Astrocyte (in vitro differentiated cells and primary cell): ENCODE measurements at regions not wholly inside any gene's neighbourhood (a gene's known extent, or its start where the extent isn't known, plus 50 kb on each side); places are given as distances from the start of the nearest gene placed in this dataset.

ENCODE experiments used
- DNase-seq: peaks from one replicate; pipeline ENCODE4 v3.0.0-alpha.2; 2010; ENCODE audit warnings: low read depth
- FAIRE-seq: peaks from 2 replicates; lab custom pipeline; 2011; peaks lifted over from hg19 to GRCh38; lab: Jason Lieb, UNC
- H2AFZ ChIP-seq: 2 replicates; pipeline ENCODE4 v1.6.0; 2012; ENCODE audit warnings: low read depth, low read length, inconsistent platforms
- H3K27ac ChIP-seq: 2 replicates; pipeline ENCODE4 v1.5.1; 2011; ENCODE audit warnings: low read depth, low read length, inconsistent platforms
- H3K27me3 ChIP-seq: 2 replicates; pipeline ENCODE4 v1.6.0; 2011; ENCODE audit warnings: low read length, inconsistent platforms; ENCODE audit not compliant: insufficient read depth
- H3K36me3 ChIP-seq: 2 replicates; pipeline ENCODE4 v1.5.1; 2011; ENCODE audit warnings: low read length, inconsistent platforms; ENCODE audit not compliant: insufficient read depth
- H3K4me1 ChIP-seq: 2 replicates; pipeline ENCODE4 v1.5.1; 2011; ENCODE audit warnings: low read length, inconsistent platforms; ENCODE audit not compliant: insufficient read depth
- H3K4me2 ChIP-seq: 2 replicates; pipeline ENCODE4 v1.6.0; 2012; ENCODE audit warnings: low read length, inconsistent platforms
- H3K4me3 ChIP-seq: 2 replicates; pipeline ENCODE4 v1.5.1; 2011; ENCODE audit warnings: low read depth, mild to moderate bottlenecking, low read length, inconsistent platforms; ENCODE audit not compliant: insufficient read depth
- H3K79me2 ChIP-seq: 2 replicates; pipeline ENCODE4 v1.6.0; 2012; ENCODE audit warnings: mild to moderate bottlenecking, low read length, inconsistent platforms; ENCODE audit not compliant: insufficient read depth
- H3K9ac ChIP-seq: 2 replicates; pipeline ENCODE4 v1.6.0; 2012; ENCODE audit warnings: mild to moderate bottlenecking, low read length, inconsistent platforms
- H3K9me3 ChIP-seq: 2 replicates; pipeline ENCODE4 v1.5.1; 2012; ENCODE audit warnings: low read depth, mild to moderate bottlenecking, low read length, inconsistent platforms; ENCODE audit not compliant: insufficient read depth
- H4K20me1 ChIP-seq: 2 replicates; pipeline ENCODE4 v1.6.0; 2012; ENCODE audit warnings: low read length, inconsistent platforms; ENCODE audit not compliant: insufficient read depth
- H3K27ac Mint-ChIP-seq: one replicate; pipeline ENCODE4 v1.8.0; 2021; ENCODE audit warnings: mild to moderate bottlenecking, mixed read lengths; ENCODE audit not compliant: unreplicated experiment
- H3K27me3 Mint-ChIP-seq: one replicate; pipeline ENCODE4 v1.8.0; 2021; ENCODE audit warnings: low read depth, mixed read lengths; ENCODE audit not compliant: unreplicated experiment
- H3K36me3 Mint-ChIP-seq: one replicate; pipeline ENCODE4 v1.8.0; 2021; ENCODE audit warnings: low read depth, mixed read lengths; ENCODE audit not compliant: unreplicated experiment
- H3K4me1 Mint-ChIP-seq: one replicate; pipeline ENCODE4 v1.8.0; 2021; ENCODE audit warnings: low read depth, mixed read lengths; ENCODE audit not compliant: unreplicated experiment
- H3K4me3 Mint-ChIP-seq: one replicate; pipeline ENCODE4 v1.8.0; 2021; ENCODE audit warnings: mild to moderate bottlenecking, moderate library complexity, mixed read lengths; ENCODE audit not compliant: unreplicated experiment
- H3K9me3 Mint-ChIP-seq: one replicate; pipeline ENCODE4 v1.8.0; 2021; ENCODE audit warnings: mild to moderate bottlenecking, mixed read lengths; ENCODE audit not compliant: unreplicated experiment
- EZH2 ChIP-seq: IDR thresholded peaks from 2 replicates; pipeline ENCODE4 v1.6.1; 2012; ENCODE audit warnings: mild to moderate bottlenecking, low read length, inconsistent platforms; ENCODE audit not compliant: insufficient read depth
- TF ChIP-seq, protein P1 (sequence below): IDR thresholded peaks from 2 replicates; pipeline ENCODE4 v1.5.1; 2011; ENCODE audit warnings: low read depth, mild to moderate bottlenecking, inconsistent platforms, low read length, moderate library complexity; ENCODE audit not compliant: insufficient read depth

- DNase-seq (no peak), FAIRE-seq (no peak)
- peaks cover 7% of the 10 kb centered on the region for H3K9me3 Mint-ChIP-seq
- Histone ChIP-seq H3K36me3 (no peaks in the 10 kb centered on the region), H3K4me2 (no peak overlapping the region), H2AFZ (no peak overlapping the region), H3K4me1 (no peaks in the 10 kb centered on the region), H3K4me3 (no peak overlapping the region), H3K79me2 (no peaks in the 10 kb centered on the region), H3K9ac (no peak overlapping the region), H4K20me1 (no peaks in the 10 kb centered on the region), H3K27ac (no peak overlapping the region), H3K27me3 (no peaks in the 10 kb centered on the region), H3K9me3 (peaks cover 8% of the 10 kb centered on the region)
- H3K4me1 Mint-ChIP-seq = no peaks in the 10 kb centered on the region
- TF ChIP-seq, protein P1, sequence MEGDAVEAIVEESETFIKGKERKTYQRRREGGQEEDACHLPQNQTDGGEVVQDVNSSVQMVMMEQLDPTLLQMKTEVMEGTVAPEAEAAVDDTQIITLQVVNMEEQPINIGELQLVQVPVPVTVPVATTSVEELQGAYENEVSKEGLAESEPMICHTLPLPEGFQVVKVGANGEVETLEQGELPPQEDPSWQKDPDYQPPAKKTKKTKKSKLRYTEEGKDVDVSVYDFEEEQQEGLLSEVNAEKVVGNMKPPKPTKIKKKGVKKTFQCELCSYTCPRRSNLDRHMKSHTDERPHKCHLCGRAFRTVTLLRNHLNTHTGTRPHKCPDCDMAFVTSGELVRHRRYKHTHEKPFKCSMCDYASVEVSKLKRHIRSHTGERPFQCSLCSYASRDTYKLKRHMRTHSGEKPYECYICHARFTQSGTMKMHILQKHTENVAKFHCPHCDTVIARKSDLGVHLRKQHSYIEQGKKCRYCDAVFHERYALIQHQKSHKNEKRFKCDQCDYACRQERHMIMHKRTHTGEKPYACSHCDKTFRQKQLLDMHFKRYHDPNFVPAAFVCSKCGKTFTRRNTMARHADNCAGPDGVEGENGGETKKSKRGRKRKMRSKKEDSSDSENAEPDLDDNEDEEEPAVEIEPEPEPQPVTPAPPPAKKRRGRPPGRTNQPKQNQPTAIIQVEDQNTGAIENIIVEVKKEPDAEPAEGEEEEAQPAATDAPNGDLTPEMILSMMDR = no peak
- TF ChIP-seq EZH2 = no peak
- H3K36me3 Mint-ChIP-seq = no peaks in the 10 kb centered on the region
- no peaks in the 10 kb centered on the region for H3K27me3 Mint-ChIP-seq
- H3K27ac Mint-ChIP-seq = no peak overlapping the region
- no peak overlapping the region for H3K4me3 Mint-ChIP-seq
These were observed 476.3 kb upstream of the SEL1L start for GRCh38 chr14:82009993-82010392.

GRCh38 chr14:82011460-82011859 is 477.8 kb upstream of the SEL1L start:
- Histone ChIP-seq H2AFZ (no peak overlapping the region), H3K9me3 (peaks cover 8% of the 10 kb centered on the region), H3K4me1 (no peaks in the 10 kb centered on the region), H3K27ac (no peak overlapping the region), H4K20me1 (no peaks in the 10 kb centered on the region), H3K4me2 (no peak overlapping the region), H3K9ac (no peak overlapping the region), H3K36me3 (no peaks in the 10 kb centered on the region), H3K4me3 (no peak overlapping the region), H3K79me2 (no peaks in the 10 kb centered on the region), H3K27me3 (no peaks in the 10 kb centered on the region)
- Mint-ChIP-seq H3K27me3 (no peaks in the 10 kb centered on the region), H3K9me3 (peaks cover 7% of the 10 kb centered on the region), H3K36me3 (no peaks in the 10 kb centered on the region), H3K27ac (no peak overlapping the region), H3K4me1 (no peaks in the 10 kb centered on the region), H3K4me3 (no peak overlapping the region)
- DNase-seq (no peak), FAIRE-seq (no peak)
- no peak for TF ChIP-seq EZH2
- TF ChIP-seq, protein P1 = no peak

DNA sequence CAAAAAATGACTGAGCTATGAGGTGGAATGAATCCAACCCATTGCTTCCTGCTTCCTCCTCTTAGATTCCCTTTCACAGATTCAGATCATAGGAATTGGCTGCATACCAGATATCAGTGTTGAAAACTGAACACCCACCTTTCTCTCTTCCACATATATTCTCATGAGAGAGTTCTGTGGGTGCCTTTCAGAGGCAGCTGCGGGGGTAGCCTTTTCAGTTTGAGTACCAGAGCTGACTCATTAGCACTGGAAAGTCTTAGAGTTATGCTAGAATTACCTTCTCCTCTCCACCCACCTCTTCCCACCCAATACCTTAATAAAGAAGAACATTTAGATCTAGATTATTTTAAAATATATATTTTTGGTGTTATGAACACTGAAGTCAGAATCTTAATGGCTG is 495.4 kb upstream of the SEL1L start:
- H3K27me3 ChIP-seq = no peaks in the 10 kb centered on the region
- no peak overlapping the region for H2AFZ ChIP-seq
- TF ChIP-seq, protein P1 = no peak
- TF ChIP-seq EZH2 = no peak
- no peaks in the 10 kb centered on the region for H3K36me3 ChIP-seq
- no peak overlapping the region for H3K27ac ChIP-seq
- Mint-ChIP-seq H3K4me1 (no peaks in the 10 kb centered on the region), H3K4me3 (no peak overlapping the region), H3K9me3 (peaks cover 18% of the 10 kb centered on the region), H3K27ac (no peak overlapping the region), H3K36me3 (no peaks in the 10 kb centered on the region), H3K27me3 (no peaks in the 10 kb centered on the region)
- no peaks in the 10 kb centered on the region for H3K79me2 ChIP-seq
- no peak overlapping the region for H3K4me2 ChIP-seq
- H3K9me3 ChIP-seq = peaks cover 2% of the 10 kb centered on the region
- no peak overlapping the region for H3K4me3 ChIP-seq
- FAIRE-seq (no peak), DNase-seq (no peak)
- no peak overlapping the region for H3K9ac ChIP-seq
- H4K20me1 ChIP-seq = no peaks in the 10 kb centered on the region
- H3K4me1 ChIP-seq = no peaks in the 10 kb centered on the region
